ENCODE measurements at regions not wholly inside any gene's neighbourhood (a gene's known extent, or its start where the extent isn't known, plus 50 kb on each side); places are given as distances from the start of the nearest gene placed in this dataset.
"Not testable (repeated sequence)": the region's sequence is repeated elsewhere in the genome, so short reads cannot be mapped to it uniquely, and the experiment has no call there.

DNA sequence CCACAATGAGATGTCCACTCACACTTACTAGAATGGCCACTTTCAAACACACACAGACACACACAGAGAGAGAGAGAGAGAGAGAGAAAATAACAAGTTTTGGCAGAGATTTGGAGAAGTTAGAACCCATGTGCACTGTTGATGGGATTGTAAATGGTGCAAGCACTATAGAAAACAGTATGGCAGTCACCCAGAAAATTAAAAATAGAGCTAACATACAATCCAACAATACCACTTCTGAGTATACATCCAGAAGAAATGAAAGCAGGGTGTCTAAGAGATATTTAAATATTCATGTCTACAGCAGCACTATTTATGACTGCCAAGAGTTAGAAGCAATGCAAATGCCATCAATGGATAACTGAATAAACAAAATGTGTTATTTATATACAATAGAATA is 359.9 kb upstream of the COX7C start (continued):
- no peak for TF ChIP-seq CBX3 (IDR thresholded peaks at IDR 0.05; ENCODE audit: borderline replicate concordance, low read depth)
- no peak for TF ChIP-seq IKZF2 (IDR thresholded peaks at IDR 0.05)
- no peak for TF ChIP-seq RBBP5 (conservative IDR thresholded peaks at IDR 0.05)

DNA sequence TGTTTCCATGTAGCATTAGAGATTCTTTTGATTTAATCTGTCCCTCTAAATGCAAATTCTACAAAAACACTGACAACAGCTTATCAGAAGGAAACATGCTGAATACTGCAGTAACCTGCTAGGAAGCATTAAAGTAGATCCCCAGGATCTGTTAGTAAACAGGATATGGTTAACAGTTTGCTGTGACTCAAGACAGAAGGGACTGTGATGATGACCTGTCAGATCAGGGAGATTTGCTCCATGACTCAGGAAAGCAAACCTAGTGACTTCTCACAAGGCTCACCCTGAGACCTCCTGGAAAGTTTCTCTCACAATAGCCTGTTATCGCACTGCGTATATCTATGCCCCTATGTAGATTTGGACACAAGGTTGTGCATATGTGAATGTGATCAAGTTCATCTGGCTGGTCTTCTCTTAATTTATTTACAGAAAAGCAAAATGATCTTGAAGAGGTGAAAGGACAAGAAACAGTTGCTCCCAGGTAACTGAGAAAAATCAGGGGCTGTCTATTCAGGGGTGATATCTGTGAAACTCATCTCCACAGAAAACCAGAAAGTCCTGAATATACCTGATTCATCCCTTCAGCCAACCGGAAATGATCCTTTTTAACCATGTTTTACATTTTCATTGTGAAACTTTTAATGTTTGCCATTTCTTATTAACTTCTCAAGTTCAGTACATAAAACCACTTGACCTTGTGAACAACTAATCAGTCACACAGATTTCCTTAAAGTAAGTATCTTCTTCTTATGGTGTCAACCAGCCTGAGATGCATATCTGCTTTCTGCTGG is 333.1 kb upstream of the COX7C start:
- in situ Hi-C loops (cut with MboI); SMC1A ChIA-PET (ENCODE audit: uncharacterized antibody, unreplicated experiment); H3K4me1 ChIP-seq (ENCODE audit: control insufficient read depth, insufficient read depth, low read length); H3K27ac ChIP-seq (ENCODE audit: control insufficient read depth, insufficient read depth); H3K36me3 ChIP-seq (ENCODE audit: control insufficient read depth in 2 of 2, insufficient read depth in 2 of 2, low read length in 1 of 2); CTCF ChIA-PET; H3K27me3 ChIP-seq (replicated peaks in 1 of 2; ENCODE audit: control insufficient read depth in 2 of 2, insufficient read depth in 2 of 2, low read length in 1 of 2); ATAC-seq; POLR2A ChIA-PET; H3K9me3 ChIP-seq (replicated peaks; ENCODE audit: control insufficient read depth, insufficient read depth, low read length); H3K79me2 ChIP-seq (ENCODE audit: control insufficient read depth, insufficient read depth, low read length); intact Hi-C loops (cut with micrococcal nuclease; ENCODE audit: unreplicated experiment); BruUV-seq (replicated peaks); H3K4me3 ChIP-seq; RAD21 ChIA-PET (ENCODE audit: unreplicated experiment); H3K4me2 ChIP-seq (ENCODE audit: control insufficient read depth, insufficient read depth); H4K20me1 ChIP-seq (ENCODE audit: control insufficient read depth, insufficient read depth); H3K9ac ChIP-seq (ENCODE audit: control insufficient read depth, insufficient read depth, low read length); DNase-seq (ENCODE audit: low read depth, low spot score); H2AFZ ChIP-seq (ENCODE audit: control insufficient read depth, low read depth, low read length); FAIRE-seq: not testable (repeated sequence)
- 62% methylated on average over 3 of the region's 3 CpGs for WGBS (ENCODE audit: insufficient coverage, insufficient replicate concordance, low lambda C conversion rate, missing lambda C conversion rate)

DNA sequence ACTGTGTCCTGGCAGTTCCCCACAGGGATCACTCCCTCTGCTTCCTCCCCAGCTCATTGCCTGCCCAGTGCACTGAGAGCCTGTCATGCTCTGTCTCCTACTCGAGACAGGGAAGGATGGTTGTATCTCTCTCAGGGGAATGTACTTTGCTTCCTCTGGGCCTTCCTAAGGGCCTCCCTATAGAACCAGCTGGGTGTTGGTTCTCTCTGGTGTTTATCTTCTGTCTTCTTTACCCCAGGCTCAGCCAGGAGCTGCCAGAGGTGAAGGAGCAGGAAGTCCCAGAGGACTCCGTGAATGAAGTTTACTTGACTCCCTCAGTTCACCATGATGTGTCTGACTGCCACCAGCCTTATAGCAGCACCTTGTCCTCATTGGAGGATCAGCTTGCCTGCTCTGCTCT is 330.3 kb upstream of the COX7C start:
- H3K79me2 ChIP-seq (ENCODE audit: control insufficient read depth, insufficient read depth, low read length); DNase-seq (ENCODE audit: low read depth, low spot score); H3K4me1 ChIP-seq (ENCODE audit: control insufficient read depth, insufficient read depth, low read length); H3K27me3 ChIP-seq (replicated peaks in 1 of 2; ENCODE audit: control insufficient read depth in 2 of 2, insufficient read depth in 2 of 2, low read length in 1 of 2); H3K27ac ChIP-seq (ENCODE audit: control insufficient read depth, insufficient read depth); ATAC-seq; H2AFZ ChIP-seq (ENCODE audit: control insufficient read depth, low read depth, low read length); H3K4me3 ChIP-seq; RAD21 ChIA-PET (ENCODE audit: unreplicated experiment); H3K9ac ChIP-seq (ENCODE audit: control insufficient read depth, insufficient read depth, low read length); FAIRE-seq; POLR2A ChIA-PET; BruUV-seq (replicated peaks); H3K4me2 ChIP-seq (ENCODE audit: control insufficient read depth, insufficient read depth); H3K36me3 ChIP-seq (ENCODE audit: control insufficient read depth in 2 of 2, insufficient read depth in 2 of 2, low read length in 1 of 2); in situ Hi-C loops (cut with MboI); H4K20me1 ChIP-seq (ENCODE audit: control insufficient read depth, insufficient read depth); CTCF ChIA-PET; intact Hi-C loops (cut with micrococcal nuclease; ENCODE audit: unreplicated experiment); H3K9me3 ChIP-seq (replicated peaks; ENCODE audit: control insufficient read depth, insufficient read depth, low read length); SMC1A ChIA-PET (ENCODE audit: uncharacterized antibody, unreplicated experiment): not testable (repeated sequence)
- WGBS (ENCODE audit: insufficient coverage, insufficient replicate concordance, low lambda C conversion rate, missing lambda C conversion rate) = 0% methylated on average over 2 of the region's 2 CpGs

DNA sequence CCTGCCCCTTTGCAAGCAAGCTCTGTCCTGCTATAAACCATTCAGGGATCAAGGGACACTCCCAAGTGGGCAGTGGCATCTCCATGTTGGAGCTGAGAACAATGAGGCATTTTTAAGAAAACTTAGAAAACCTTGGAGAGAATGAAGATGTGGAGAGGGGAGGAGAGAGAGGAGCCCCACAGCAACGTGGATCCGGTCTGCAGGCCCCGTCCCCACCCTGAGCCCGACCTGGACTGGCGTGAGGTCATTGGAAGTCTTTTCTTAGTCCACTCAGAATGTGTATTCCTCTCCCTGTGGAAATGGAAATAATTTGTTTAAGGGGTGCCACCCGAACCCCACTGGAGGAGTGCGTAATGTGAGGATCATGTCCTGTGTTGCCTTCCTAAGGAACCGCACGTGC is 328.0 kb upstream of the COX7C start:
- H3K4me3 ChIP-seq; intact Hi-C loops (cut with micrococcal nuclease; ENCODE audit: unreplicated experiment); FAIRE-seq; DNase-seq (ENCODE audit: low read depth, low spot score); H3K79me2 ChIP-seq (ENCODE audit: control insufficient read depth, insufficient read depth, low read length); H3K27ac ChIP-seq (ENCODE audit: control insufficient read depth, insufficient read depth); CTCF ChIA-PET; H3K36me3 ChIP-seq (ENCODE audit: control insufficient read depth in 2 of 2, insufficient read depth in 2 of 2, low read length in 1 of 2); H3K27me3 ChIP-seq (replicated peaks in 1 of 2; ENCODE audit: control insufficient read depth in 2 of 2, insufficient read depth in 2 of 2, low read length in 1 of 2); H3K4me1 ChIP-seq (ENCODE audit: control insufficient read depth, insufficient read depth, low read length); H3K9me3 ChIP-seq (replicated peaks; ENCODE audit: control insufficient read depth, insufficient read depth, low read length); POLR2A ChIA-PET; H2AFZ ChIP-seq (ENCODE audit: control insufficient read depth, low read depth, low read length); H3K9ac ChIP-seq (ENCODE audit: control insufficient read depth, insufficient read depth, low read length); H3K4me2 ChIP-seq (ENCODE audit: control insufficient read depth, insufficient read depth); H4K20me1 ChIP-seq (ENCODE audit: control insufficient read depth, insufficient read depth); BruUV-seq (replicated peaks); in situ Hi-C loops (cut with MboI); RAD21 ChIA-PET (ENCODE audit: unreplicated experiment); ATAC-seq; SMC1A ChIA-PET (ENCODE audit: uncharacterized antibody, unreplicated experiment): not testable (repeated sequence)
- WGBS (ENCODE audit: insufficient coverage, insufficient replicate concordance, low lambda C conversion rate, missing lambda C conversion rate) = 40% methylated on average over 9 of the region's 9 CpGs
